ENCODE measurements at regions not wholly inside any gene's neighbourhood (a gene's known extent, or its start where the extent isn't known, plus 50 kb on each side); places are given as distances from the start of the nearest gene placed in this dataset.

GRCh38 chr7:47714669-47715607 lies 133.0 kb upstream of the TNS3 start (continued):
- TF ChIP-seq RCOR1 (IDR thresholded peaks at IDR 0.05; ENCODE audit: insufficient replicate concordance, low read length) = no peak

GRCh38 chr7:47713595-47713994 lies 131.7 kb upstream of the TNS3 start:
- ATAC-seq (ENCODE audit: low read depth) (no peak), DNase-seq (no peak)
- ChIA-PET POLR2A (ENCODE audit: unreplicated experiment) (no interaction called here), CTCF (no interaction called here)
- Histone ChIP-seq H3K18ac (ENCODE audit: low read depth, low read length) (no peak overlapping the region), H2BK120ac (ENCODE audit: low read depth, low read length) (no peak overlapping the region), H3K14ac (replicated peaks; ENCODE audit: low read depth, low read length) (no peak overlapping the region), H2AK5ac (ENCODE audit: low read depth, low read length) (no peak overlapping the region), H3K4ac (ENCODE audit: low read depth, low read length) (no peak overlapping the region), H2AFZ (replicated peaks; ENCODE audit: low read length, poor library complexity) (no peak overlapping the region), H3K9me1 (ENCODE audit: insufficient read depth, low read length) (0 out of 2 replicates have a peak, but pooled peaks cover 3% of the 10 kb centered on the region), H3K23ac (ENCODE audit: low read depth, low read length) (no peak overlapping the region), H4K5ac (ENCODE audit: low read depth, low read length) (no peak overlapping the region), H3K79me1 (ENCODE audit: low read depth in 1 of 2, low read length in 2 of 2) (no peaks in the 10 kb centered on the region), H3K4me1 (ENCODE audit: control insufficient read depth, insufficient read depth, low read length) (peaks cover 3% of the 10 kb centered on the region; the same call in 1 of the 2 replicates), H3K9me3 (ENCODE audit: control insufficient read depth, insufficient read depth, low read length) (no peaks in the 10 kb centered on the region), H3K36me3 (ENCODE audit: control insufficient read depth, insufficient read depth, low read length) (no peaks in the 10 kb centered on the region), H2BK20ac (ENCODE audit: low read depth, low read length) (no peak overlapping the region), H2BK5ac (ENCODE audit: low read depth, low read length, poor library complexity, severe bottlenecking) (no peak overlapping the region), H4K91ac (ENCODE audit: insufficient read depth, low read depth, low read length) (no peak overlapping the region), H2AK9ac (replicated peaks; ENCODE audit: low read depth, low read length, poor library complexity) (no peak overlapping the region), H3K9ac (ENCODE audit: low read depth, low read length) (no peak overlapping the region), H2BK15ac (ENCODE audit: low read depth, low read length) (no peak overlapping the region), H3K27me3 (ENCODE audit: control insufficient read depth, insufficient read depth, low read length) (no peaks in the 10 kb centered on the region), H3K4me2 (ENCODE audit: low read depth, low read length) (no peak overlapping the region), H3K56ac (ENCODE audit: extremely low read depth, insufficient read depth, low read length) (no peak overlapping the region), H4K8ac (ENCODE audit: low read depth in 2 of 2, low read length in 2 of 2) (no peak overlapping the region), H4K20me1 (ENCODE audit: insufficient read depth, low read length) (no peaks in the 10 kb centered on the region), H3K4me3 (ENCODE audit: insufficient read depth, low read depth, low read length) (no peak overlapping the region), H3K27ac (ENCODE audit: insufficient read depth, low read length) (no peak overlapping the region)
- dilution Hi-C loops (cut with HindIII; ENCODE audit: low sequenced_read_pairs, unreplicated experiment) = no loop called here
- in situ Hi-C loops (cut with MboI; ENCODE audit: low sequenced_read_pairs) = no loop called here
- intact Hi-C loops (cut with micrococcal nuclease) = no loop called here
- no TSS peak for BruUV-seq (replicated peaks)
- WGBS, 2 experiments (ENCODE audit: extremely low coverage in 2 of 2, insufficient read length in 1 of 2) = no CpG with 5 or more reads among the region's 6 CpGs
- no peak for TF ChIP-seq CEBPB (IDR thresholded peaks at IDR 0.05; ENCODE audit: low read depth, low read length)
